HG02798 (cell line): ENCODE measurements at regions not wholly inside any gene's neighbourhood (a gene's known extent, or its start where the extent isn't known, plus 50 kb on each side); places are given as distances from the start of the nearest gene placed in this dataset.
"Not testable (repeated sequence)": the region's sequence is repeated elsewhere in the genome, so short reads cannot be mapped to it uniquely, and the experiment has no call there.

Experiments used
- ATAC-seq: cut with Tn5 transposase; IDR thresholded peaks from one replicate; pipeline ENCODE4 v1.9.1; 2021; ENCODE audit warnings: mild to moderate bottlenecking; ENCODE audit not compliant: unreplicated experiment, poor library complexity

DNA sequence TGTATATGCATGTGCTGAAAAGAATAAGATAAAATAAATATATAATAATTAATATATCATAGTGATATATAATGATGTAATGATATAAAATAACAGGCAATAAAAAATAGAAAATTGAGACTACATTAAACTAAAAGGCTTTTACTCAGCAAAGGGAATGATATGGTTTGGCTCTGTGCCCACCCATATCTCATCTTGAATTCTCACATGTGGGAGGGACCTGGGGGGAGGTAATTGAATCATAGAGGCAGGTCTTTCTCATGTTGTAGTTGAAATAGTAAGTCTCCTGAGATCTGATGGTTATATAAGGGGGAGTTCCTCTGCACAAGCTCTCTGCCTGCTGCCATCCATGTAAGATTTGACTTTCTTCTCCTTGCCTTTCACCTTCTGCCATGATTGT, 1550.9 kb upstream of the CDH6 start:
- ATAC-seq, result no peak

DNA sequence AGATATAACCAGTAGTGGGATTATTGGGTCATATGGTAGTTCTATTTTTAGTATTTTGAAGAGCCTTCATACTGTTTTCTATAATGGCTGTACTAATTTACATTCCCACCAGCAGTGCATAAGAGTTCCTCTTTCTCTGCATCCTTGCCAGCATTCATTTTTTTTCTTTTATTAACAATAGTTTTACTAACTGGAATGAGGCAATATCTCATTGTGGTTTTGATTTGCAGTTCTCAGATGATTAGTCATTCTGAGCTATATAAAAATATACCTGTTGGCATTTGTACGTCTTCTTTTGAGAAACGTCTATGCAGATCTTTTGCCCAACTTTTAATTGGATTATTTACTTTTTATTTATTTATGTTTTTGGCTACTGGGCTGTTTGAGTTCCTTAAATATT, 1579.3 kb upstream of the CDH6 start:
- ATAC-seq, result no peak

DNA sequence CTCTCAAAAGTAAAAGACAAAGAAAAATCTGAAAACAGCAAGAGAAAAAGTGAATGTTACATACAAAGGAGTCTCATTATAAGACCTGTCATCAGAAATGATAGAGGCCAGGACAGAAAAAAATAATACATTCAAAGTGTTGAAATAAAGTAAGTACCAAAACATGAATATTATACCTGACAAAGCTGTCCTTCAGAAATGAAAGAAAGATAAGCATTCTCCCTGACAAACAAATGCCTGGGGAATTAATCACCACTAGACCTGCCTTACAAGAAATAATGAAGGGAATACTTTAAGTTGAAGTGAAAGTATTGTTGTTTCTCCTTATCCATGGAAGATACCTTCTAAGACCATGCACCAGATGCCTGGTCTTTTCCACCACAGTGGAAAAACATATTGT, 1605.2 kb upstream of the CDH6 start:
- ATAC-seq, result no peak

DNA sequence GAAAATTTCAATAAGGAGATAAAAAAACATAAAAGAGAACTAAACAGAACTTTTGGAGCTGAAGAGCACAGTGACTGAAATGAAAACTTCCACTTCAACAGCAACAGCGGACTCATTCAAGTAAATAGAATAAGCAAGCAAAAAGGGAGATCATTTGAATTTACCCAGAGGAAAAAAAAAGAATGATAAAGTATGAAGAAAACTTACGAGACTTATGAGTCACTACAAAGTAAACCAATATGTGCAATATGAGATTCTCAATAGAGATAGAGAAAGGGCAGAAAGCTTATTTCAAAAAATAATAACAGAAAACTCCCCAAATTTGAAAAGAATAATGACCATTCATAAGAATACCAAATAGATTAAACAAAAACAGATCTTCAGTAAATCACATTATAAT, 1605.7 kb upstream of the CDH6 start:
- ATAC-seq, result no peak

GRCh38 chr5:29568028-29568427, 1625.5 kb upstream of the CDH6 start:
- no peak for ATAC-seq

GRCh38 chr5:29561564-29561963, 1631.9 kb upstream of the CDH6 start:
- no peak for ATAC-seq

GRCh38 chr5:29550523-29550922, 1643.0 kb upstream of the CDH6 start:
- no peak for ATAC-seq

DNA sequence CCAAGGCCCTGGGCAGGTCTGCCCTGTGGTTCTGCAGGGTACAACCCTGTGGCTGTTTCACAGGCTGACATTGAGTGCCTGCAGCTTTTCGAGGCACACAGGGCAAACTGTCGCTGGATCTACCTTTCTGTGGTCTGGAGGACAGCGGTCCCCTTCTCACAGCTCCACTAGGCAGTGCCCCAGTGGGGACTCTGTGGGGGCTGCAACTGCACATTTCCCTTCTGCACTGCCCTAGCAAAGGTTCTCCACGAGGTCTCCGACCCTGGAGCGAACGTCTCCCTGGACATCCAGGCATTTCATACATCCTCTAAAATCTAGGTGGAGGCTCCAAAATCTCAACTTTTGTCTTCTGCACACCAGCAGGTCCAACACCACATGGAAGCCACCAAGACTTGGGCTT, 1645.2 kb upstream of the CDH6 start:
- ATAC-seq, result no peak

- no peak for ATAC-seq
Observed at GRCh38 chr5:29547236-29547865, 1646.1 kb upstream of the CDH6 start.

GRCh38 chr5:29543501-29543900, 1650.0 kb upstream of the CDH6 start:
- no peak for ATAC-seq

- no peak for ATAC-seq
Observed at GRCh38 chr5:29524227-29524626, 1669.3 kb upstream of the CDH6 start.

DNA sequence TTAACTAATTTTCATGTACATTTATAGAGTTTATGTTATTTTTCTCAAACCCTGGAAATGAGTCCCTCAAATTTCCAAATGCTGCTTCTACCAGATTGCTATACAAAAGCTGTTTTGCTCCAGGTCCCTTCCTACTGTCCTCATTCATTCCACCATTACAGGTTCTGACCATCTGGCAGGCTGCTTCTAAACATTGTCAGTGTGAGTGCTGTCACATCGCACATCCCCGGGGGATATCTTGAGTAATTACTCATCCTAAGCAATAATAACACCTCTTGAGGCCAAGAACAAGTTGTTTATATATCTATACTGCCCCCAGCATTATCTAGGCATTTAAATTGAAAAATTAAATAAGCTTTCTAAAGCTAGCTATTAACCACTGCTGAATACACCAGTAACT, 1675.3 kb upstream of the CDH6 start:
- ATAC-seq, result no peak

- no peak for ATAC-seq
Observed at GRCh38 chr5:29516224-29516623, 1677.3 kb upstream of the CDH6 start.

- no peak for ATAC-seq
Observed at GRCh38 chr5:29508131-29508530, 1685.4 kb upstream of the CDH6 start.

DNA sequence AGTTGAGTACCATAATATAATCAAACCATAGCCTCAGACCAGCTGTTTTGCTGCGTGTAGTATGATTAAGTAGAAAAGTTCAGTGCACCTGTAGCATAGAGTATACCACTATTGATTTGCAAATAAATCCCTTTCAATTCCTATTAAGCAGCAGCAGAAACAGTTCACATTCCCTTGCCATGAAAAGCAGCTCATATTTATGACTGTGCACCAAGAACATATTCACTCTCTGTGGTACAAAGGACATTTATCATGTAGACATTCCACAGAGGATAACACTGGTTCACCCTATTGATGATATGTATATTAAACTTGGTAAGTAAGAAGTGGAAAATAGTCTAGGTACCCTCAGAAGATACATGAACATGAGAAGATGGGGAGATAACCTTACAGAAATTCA, 1689.1 kb upstream of the CDH6 start:
- no peak for ATAC-seq

DNA sequence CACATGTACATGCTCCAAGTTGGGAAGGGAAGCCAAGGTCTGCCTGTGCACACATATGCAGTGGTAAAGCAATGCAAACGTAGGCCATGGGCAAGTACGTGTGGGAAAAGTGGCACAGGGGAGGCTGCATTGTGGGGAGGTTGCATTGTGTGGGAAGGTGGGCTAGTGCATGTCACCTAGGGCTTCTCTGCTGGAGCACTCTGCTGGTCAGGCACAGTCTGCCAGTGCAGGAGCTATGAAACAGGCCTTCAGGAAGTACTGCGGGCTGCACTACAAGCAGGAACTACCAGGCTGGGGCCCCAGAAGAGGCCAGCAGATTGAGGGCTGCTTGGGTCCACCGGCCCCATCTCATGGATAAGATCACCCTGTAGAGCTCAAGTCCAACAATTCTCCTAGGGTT, 1694.6 kb upstream of the CDH6 start:
- no peak for ATAC-seq

GRCh38 chr5:29498412-29498811, 1695.1 kb upstream of the CDH6 start:
- ATAC-seq, result no peak

- ATAC-seq, result no peak
Observed at GRCh38 chr5:29485333-29485732, 1708.2 kb upstream of the CDH6 start.

DNA sequence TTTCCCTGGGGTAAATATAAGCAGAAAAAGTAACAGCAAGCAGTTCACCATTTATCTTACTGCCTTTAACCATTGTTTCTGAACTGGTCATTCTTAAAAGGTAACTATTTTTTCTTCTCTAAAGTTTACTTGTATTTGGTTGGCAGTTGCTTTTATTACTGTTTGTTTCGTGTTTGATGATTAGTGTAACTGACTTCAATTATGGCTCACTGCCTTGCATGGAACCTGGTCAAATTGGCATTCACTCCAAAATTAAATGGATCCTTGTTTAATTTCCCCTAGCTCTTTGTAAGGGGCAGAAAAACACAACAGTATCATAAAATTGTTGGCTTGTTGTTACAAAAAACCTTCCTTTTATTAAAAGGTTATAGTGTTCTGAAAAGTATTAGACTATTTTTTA, 1723.9 kb upstream of the CDH6 start:
- ATAC-seq, result no peak

- no peak for ATAC-seq
Observed at GRCh38 chr5:29462241-29462640, 1731.2 kb upstream of the CDH6 start.

- no peak for ATAC-seq
Observed at GRCh38 chr5:29460971-29461559, 1732.4 kb upstream of the CDH6 start.

GRCh38 chr5:29451004-29451403, 1742.5 kb upstream of the CDH6 start:
- ATAC-seq, result not testable (repeated sequence)

- ATAC-seq, result no peak
Observed at GRCh38 chr5:29414681-29415080, 1778.8 kb upstream of the CDH6 start.
